ENCODE measurements at regions not wholly inside any gene's neighbourhood (a gene's known extent, or its start where the extent isn't known, plus 50 kb on each side); places are given as distances from the start of the nearest gene placed in this dataset.
"Not testable (repeated sequence)": the region's sequence is repeated elsewhere in the genome, so short reads cannot be mapped to it uniquely, and the experiment has no call there.

GRCh38 chr2:7634409-7634808 lies 717.2 kb downstream of the RNF144A start:
- H3K4me3 ChIP-seq (ENCODE audit: low read depth, low read length), result no peak overlapping the region
- TF ChIP-seq CTCF (conservative IDR thresholded peaks at IDR 0.05; ENCODE audit: low read depth, low read length), result no peak
- no peak for DNase-seq (ENCODE audit: low read depth)

- DNase-seq (ENCODE audit: low read depth), result no peak
- no peak for TF ChIP-seq CTCF (conservative IDR thresholded peaks at IDR 0.05; ENCODE audit: low read depth, low read length)
- H3K4me3 ChIP-seq (ENCODE audit: low read depth, low read length), result no peak overlapping the region
Measured at GRCh38 chr2:7639476-7639875, 722.3 kb downstream of the RNF144A start.

DNA sequence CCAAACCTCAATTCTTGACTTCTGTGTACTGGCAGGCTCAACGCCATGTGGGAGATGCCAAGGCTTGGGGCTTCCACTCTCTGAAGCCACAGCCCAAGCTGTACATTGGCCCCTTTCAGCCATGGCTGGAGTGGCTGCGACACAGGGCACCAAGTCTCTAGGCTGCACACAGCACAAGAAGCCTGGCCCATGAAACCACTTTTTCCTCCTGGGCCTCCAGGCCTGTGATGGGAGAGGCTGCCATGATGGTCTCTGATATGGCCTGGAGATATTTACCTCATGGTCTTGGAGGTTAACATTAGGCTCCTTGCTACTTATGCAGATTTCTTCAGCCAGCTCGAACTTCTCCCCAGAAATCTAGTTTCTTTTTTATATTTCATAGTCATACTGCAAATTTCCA lies 724.1 kb downstream of the RNF144A start:
- H3K4me3 ChIP-seq (ENCODE audit: low read depth, low read length); DNase-seq (ENCODE audit: low read depth): not testable (repeated sequence)

- no peak for TF ChIP-seq CTCF (conservative IDR thresholded peaks at IDR 0.05; ENCODE audit: low read depth, low read length)
- no peak for DNase-seq (ENCODE audit: low read depth)
- H3K4me3 ChIP-seq (ENCODE audit: low read depth, low read length), result no peak overlapping the region
Measured at GRCh38 chr2:7646024-7646423, 728.8 kb downstream of the RNF144A start.

DNA sequence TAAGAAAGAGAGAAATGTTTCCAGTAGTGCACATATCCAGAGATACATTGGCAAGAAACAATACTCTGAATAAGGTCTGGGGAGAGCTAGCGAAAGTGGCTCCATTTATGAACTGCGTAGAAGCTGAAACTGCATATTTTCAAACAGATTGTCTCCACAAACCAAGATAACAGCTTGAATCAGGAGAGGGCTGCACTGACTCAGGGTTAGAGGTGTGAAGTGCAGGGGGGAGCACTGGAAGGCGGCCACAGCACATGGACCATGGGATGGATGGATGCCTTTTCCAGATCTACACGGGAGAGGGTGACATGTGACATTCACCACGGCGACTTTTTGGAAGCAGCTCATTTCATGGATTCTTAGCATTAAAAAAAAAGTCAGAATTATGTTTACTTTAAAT lies 729.4 kb downstream of the RNF144A start:
- no peak for DNase-seq (ENCODE audit: low read depth)
- no peak overlapping the region for H3K4me3 ChIP-seq (ENCODE audit: low read depth, low read length)
- TF ChIP-seq CTCF (conservative IDR thresholded peaks at IDR 0.05; ENCODE audit: low read depth, low read length), result no peak

DNA sequence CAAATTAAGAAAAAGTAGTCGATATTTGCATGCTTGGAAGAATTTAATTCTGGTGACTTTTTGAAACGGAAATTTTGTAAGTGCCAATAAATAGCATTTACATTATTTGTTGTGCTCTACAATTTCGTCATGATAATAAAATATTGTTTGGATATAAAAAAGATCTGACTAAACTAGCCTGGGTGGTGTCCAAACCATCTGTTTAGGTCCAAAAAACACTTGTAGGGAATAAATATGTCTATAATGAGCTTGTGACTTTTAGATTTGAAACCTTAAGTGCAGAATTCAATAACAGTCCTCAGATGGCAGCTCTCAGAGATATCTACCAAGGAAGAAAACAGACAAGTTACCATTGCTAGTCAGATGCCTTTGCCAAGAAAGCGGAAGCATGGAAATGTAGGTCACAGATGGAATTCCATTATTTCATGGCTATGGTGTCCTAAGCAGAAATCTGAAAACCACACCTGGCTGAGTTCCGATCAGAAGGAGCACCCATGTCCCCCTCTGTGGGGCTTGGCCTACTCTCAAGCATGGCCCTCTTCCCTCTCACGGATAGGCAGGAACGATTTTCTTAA lies 731.1 kb downstream of the RNF144A start:
- no peak overlapping the region for H3K4me3 ChIP-seq (ENCODE audit: low read depth, low read length)
- no peak for DNase-seq (ENCODE audit: low read depth)
- no peak for TF ChIP-seq CTCF (conservative IDR thresholded peaks at IDR 0.05; ENCODE audit: low read depth, low read length)

GRCh38 chr2:7649461-7650228 lies 732.4 kb downstream of the RNF144A start:
- DNase-seq (ENCODE audit: low read depth), result no peak
- no peak for TF ChIP-seq CTCF (conservative IDR thresholded peaks at IDR 0.05; ENCODE audit: low read depth, low read length)
- no peak overlapping the region for H3K4me3 ChIP-seq (ENCODE audit: low read depth, low read length)

Data from epithelial cell of proximal tubule (primary cell).